ENCODE measurements at regions not wholly inside any gene's neighbourhood (a gene's known extent, or its start where the extent isn't known, plus 50 kb on each side); places are given as distances from the start of the nearest gene placed in this dataset.
"Not testable (repeated sequence)": the region's sequence is repeated elsewhere in the genome, so short reads cannot be mapped to it uniquely, and the experiment has no call there.

- not testable (repeated sequence) for DNase-seq
Measured at GRCh38 chr3:20618621-20619020, 432.6 kb upstream of the SGO1 start.

GRCh38 chr3:20618181-20618580 is 432.2 kb upstream of the SGO1 start:
- DNase-seq = not testable (repeated sequence)

- DNase-seq = not testable (repeated sequence)
Measured at GRCh38 chr3:20615982-20616381, 430.0 kb upstream of the SGO1 start.

GRCh38 chr3:20608054-20608738 is 422.2 kb upstream of the SGO1 start:
- no peak for DNase-seq

- DNase-seq = no peak
Measured at GRCh38 chr3:20604659-20605058, 418.7 kb upstream of the SGO1 start.

- no peak for DNase-seq
Measured at GRCh38 chr3:20589275-20589674, 403.3 kb upstream of the SGO1 start.

- DNase-seq = no peak
Measured at GRCh38 chr3:20588781-20589180, 402.8 kb upstream of the SGO1 start.

GRCh38 chr3:20583648-20584047 is 397.6 kb upstream of the SGO1 start:
- no peak for DNase-seq

- DNase-seq = no peak
Measured at GRCh38 chr3:20576228-20576627, 390.2 kb upstream of the SGO1 start.

GRCh38 chr3:20575146-20575545 is 389.1 kb upstream of the SGO1 start:
- DNase-seq = no peak

GRCh38 chr3:20574746-20575145 is 388.7 kb upstream of the SGO1 start:
- no peak for DNase-seq

GRCh38 chr3:20573175-20573574 is 387.2 kb upstream of the SGO1 start:
- DNase-seq = no peak

GRCh38 chr3:20572473-20572872 is 386.5 kb upstream of the SGO1 start:
- no peak for DNase-seq

- DNase-seq = no peak
Measured at GRCh38 chr3:20569310-20569709, 383.3 kb upstream of the SGO1 start.

- DNase-seq = no peak
Measured at GRCh38 chr3:20564966-20565365, 379.0 kb upstream of the SGO1 start.

GRCh38 chr3:20563985-20564384 is 378.0 kb upstream of the SGO1 start:
- no peak for DNase-seq

GRCh38 chr3:20563251-20563650 is 377.2 kb upstream of the SGO1 start:
- DNase-seq = no peak

GRCh38 chr3:20561166-20561565 is 375.2 kb upstream of the SGO1 start:
- DNase-seq = no peak

- not testable (repeated sequence) for DNase-seq
Measured at GRCh38 chr3:20560446-20560845, 374.4 kb upstream of the SGO1 start.

- no peak for DNase-seq
Measured at GRCh38 chr3:20558161-20558560, 372.2 kb upstream of the SGO1 start.

GRCh38 chr3:20556661-20557060 is 370.7 kb upstream of the SGO1 start:
- no peak for DNase-seq

- no peak for DNase-seq
Measured at GRCh38 chr3:20552605-20553275, 366.7 kb upstream of the SGO1 start.

- not testable (repeated sequence) for DNase-seq
Measured at GRCh38 chr3:20547361-20548269, 361.6 kb upstream of the SGO1 start.
